ENCODE measurements at regions not wholly inside any gene's neighbourhood (a gene's known extent, or its start where the extent isn't known, plus 50 kb on each side); places are given as distances from the start of the nearest gene placed in this dataset.

DNA sequence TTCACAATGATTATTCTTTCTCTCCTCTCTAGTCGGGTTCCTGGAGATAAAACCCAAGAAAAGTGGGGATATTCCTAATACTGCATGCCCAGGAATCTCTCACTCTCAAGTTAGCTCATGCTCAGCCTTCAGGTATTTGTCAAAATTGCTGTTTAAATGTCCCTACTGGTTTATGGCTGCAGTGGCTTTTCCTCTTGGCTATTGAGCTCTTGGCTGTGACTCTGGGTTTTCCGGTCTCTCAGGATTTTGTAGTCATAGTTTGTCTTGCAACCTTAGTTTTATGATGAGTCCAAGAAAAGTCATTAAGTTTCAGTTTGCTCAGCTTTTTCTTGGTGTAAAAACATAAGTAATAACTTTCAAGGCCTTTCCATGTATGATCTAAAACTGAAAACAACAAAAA lies 820.7 kb upstream of the HS6ST1 start:
- DNase-seq = no peak

DNA sequence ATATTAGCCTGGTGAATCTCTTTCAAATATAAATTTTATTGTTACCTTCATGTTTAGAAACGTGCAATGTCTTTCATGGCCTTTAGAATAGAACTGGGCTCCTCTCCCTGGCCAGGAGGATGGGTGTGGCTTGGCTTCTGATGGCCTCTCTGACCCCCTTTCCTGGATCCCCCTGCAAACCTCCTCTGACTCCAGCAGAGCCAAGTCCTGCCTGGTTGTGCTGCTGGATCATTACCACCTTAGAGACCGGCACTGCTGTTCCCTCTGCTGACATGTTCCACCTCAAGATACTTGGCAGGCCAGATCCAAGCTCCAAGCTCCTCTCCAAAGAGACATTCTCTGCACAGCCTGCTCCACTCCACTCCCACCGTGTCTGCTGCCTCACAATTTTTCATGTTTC lies 823.8 kb upstream of the HS6ST1 start:
- no peak for DNase-seq

DNA sequence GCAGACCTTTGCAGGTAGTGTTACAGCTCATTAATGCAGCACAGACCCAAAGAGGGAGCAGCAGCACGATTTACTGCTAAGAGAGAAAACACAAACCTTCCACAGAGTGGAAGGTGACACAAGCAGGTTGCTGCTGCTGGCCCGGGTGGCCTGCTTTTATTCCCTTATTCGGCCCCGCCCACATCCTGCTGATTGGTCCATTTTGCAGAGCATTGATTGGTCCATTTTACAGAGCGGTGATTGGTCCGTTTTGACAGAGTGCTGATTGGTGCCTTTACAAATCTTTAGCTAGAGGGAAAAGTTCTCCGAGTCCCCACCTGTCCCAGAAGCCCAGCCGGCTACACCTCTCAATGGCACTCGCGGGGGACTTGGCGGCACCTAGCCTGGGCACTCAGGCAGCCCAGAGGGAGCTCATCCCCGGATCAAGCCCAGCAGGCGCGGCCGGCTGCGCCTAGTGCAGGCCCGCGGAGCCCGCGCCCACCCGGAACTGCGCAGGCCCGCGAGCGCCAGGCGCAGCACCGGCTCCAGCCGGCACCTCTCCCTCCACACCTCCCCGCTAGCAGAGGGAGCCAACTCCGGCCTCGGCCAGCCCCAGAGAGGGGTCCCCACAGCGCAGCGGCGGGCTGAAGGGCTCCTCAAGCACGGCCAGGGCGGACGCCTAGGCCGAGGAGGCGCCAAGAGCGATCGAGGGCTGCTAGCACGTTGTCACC lies 825.6 kb upstream of the HS6ST1 start:
- DNase-seq = no peak

DNA sequence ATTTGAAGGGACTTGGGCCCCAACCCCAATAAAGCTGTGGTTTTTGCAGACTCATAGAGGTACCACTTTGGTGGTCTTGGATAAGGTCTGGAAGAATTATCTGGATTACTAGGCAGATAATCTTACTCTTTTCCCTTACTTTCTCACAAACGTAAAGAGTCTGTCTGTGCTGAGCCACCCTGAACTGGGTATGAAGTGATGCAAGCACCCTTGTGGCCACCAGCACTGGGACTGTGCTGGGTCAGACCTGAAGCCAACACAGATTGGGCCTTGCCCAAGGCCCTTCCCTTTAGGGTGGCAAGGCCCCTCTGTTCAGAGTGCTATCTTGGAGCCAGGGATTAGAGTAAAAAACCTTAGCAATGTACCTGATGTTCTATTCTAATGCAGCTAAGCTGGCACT lies 827.0 kb upstream of the RAB6C start:
- DNase-seq = no peak

DNA sequence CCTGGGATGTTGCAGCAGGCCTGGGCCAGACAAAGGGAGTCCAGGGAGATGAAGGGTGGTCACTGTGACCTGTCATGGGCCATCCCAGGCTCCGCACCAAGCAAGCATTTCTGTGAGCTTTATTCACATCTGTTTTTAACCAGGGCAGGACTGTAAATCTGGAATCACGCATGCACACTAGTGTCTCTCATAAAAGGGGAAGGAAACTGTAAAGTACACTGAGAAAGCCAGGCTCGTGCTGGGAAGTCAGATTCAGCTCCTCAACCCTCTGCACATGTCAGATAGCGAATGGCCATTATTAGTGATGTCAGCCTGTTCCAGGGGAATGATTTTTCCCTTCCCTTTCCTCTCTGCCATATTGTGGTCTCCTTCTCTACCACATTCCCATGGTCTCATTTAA lies 818.6 kb upstream of the RAB6C start:
- no peak for DNase-seq

DNA sequence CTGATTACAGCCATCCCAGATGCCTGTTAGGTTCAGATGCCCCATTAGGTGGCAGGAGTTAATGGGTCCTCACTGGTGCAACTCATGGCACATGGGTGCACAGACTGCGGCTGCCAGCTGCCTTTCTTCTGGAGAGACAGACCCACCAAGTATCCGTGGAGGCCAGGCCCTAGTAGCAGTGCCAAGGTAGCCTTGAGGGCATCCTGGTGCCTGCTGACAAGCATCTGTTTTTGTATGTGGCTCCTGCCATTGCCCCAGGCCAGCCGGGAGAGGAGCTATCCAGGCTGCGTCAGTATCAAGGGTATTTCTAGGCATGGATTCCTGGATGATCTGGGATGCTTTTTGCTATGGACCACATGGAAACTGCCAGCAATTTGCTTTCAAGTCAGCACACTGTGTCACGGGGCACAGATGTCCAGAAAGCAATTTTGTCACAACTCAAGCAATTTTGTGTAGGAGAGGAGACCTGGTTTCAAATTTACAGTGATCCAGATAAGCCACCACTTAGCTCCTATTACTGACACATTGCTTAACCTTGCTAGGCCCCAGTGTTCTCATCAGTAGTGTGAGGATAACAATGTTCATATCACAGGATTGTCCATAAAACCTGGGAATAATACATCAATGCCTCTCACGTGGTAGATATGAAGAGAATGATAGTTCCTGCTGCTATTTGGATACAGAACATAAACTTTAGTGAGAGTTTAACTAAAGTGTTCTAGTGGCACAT lies 815.1 kb upstream of the RAB6C start:
- no peak for DNase-seq

DNA sequence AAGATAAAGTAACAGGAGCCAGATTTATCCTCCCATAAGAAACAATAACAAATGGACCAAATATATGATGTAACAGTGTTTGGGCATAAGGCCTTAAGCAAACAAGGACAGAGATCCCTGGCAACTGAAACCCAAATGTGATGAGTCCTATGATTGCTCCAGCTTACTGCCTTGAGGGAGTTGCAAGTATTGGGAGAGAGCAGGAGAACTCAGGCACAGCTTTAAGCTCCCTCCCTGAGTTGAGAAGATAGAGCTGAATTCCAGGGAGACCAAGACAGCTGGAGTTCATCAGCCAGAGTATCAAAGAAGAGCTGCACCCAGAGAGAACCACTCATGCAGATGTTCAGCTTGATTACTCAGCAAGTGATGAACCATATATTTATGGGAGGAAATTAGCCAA lies 814.5 kb upstream of the RAB6C start:
- no peak for DNase-seq

DNA sequence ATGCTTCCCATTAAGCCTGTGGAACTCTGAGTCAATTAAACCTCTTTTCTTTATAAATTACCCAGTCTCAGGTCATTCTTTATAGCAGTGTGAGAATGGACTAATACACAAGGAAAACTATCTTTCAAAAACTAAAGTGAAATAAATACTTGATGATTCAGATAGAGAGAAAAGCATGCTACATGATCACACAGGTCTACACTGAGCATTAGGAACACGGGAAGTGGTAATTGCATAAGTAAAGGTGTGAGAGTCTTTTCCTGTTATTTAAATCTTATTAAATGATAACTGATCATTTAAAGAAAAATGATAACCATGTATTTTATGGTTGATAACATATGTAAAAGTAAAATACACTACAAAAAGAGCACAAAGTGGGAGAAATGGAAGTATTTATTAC lies 812.0 kb upstream of the RAB6C start:
- DNase-seq = no peak

DNA sequence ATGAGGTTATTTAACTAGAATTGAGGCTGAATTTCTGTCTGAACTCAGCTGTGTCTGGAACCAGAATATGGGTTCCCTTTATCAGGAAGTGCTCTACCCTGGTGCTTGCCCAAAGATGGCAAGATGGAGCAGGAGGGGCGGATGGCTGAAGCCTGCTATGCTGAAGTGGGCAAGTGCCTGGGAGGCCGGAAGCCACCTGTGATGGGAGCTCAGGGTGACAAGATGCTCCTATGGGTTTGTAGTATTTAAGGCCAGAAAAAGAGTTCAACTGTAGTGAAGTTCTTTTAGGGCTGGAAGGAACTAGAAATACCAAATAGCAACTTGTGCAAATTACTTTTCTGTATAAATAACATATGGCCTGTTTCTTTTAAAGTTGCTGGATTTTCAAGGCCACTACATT lies 808.9 kb upstream of the RAB6C start:
- no peak for DNase-seq

DNA sequence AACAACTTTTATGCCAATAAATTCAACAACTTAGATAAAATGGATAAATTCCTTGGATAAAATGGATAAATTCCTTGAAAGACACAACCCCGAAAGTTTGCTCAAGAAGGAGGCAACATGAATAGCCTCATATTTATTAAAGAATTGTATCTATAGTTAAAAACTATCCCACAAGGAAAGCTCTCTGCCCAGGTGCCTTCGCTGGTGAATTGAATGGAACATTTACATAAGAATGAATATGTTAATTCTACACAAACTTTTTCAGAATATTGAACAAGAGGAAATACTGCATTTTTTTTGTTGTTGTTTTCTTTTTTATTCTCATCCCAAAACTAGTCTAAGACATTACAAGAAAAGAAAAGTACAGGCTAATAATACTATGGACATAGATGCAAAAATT lies 805.3 kb upstream of the RAB6C start:
- DNase-seq = no peak

DNA sequence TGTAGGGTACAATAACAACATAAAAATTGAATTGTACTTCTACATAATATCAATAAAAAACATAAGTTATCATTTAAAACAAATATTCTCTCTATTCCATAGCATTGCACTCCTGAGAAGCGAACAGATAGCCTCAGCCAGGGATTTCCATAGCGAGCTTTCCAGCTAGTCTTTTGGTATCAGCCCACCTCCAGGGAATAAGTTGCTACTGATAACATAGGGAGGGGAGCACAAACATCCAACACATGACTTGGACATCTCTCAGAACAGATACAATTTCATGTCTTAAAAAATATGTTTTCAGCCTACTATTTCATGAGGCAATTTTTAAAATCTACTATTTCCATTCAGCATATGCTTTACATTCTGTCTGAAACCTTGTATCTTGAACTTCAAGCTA lies 804.4 kb upstream of the RAB6C start:
- no peak for DNase-seq

DNA sequence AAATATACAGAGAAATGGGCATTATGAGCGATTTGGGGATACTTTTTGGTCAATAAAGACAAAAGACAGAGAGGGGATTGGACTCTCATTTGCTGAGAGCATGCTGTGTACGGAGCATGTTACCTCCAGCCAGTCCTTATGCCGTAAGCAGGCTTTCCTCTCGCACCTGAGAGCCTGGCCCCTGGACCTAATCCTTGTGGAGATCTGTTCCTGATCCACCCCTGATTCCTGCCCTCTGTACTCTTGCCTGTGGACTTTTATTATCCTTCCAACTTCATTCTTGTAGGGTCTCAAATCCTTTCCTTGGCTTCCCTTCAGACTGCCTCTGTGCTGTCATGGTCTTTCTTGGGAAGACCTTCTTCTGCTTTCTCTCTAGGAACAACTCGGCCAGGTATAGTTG lies 803.1 kb upstream of the RAB6C start:
- DNase-seq = no peak

DNA sequence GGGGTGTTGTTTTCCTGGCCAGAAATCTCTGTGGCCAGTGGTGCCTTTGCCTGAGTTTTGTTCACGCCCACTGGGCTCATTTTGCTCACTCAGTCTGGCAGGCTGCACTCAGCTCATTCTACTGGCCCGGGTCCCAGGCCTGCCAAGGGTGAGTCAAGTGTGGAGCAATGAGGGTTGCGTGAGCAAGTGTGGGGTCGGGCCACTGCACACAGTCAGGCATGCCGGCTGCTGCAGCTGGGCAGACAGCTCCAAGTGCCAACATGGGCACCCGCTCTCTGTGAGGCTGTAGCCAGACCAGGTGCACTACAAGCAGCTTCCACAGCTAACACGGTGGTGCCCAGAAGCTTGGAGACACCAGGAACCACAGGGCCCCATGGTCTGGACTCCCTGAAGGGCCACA lies 801.1 kb upstream of the RAB6C start:
- DNase-seq = no peak

DNA sequence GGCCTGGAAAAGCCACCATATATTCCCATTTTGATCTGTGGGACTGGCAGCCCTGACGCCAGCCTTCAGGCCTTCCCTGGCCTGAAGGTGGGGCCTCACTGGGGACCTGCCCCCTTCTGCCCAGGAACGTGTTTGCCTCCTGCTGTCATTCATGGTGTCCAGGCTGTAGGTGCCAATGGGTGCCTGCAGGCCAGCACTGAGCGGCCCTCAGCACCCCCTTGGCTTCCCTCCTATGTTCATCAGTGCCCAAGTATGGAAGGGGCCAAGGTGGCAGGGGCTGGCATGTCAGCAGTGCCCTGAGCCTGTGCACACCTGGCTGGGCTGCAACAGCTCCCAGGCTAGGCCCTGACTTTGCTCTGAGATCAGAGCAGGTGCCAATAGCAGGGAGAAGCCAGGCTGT lies 800.3 kb upstream of the RAB6C start:
- no peak for DNase-seq

DNA sequence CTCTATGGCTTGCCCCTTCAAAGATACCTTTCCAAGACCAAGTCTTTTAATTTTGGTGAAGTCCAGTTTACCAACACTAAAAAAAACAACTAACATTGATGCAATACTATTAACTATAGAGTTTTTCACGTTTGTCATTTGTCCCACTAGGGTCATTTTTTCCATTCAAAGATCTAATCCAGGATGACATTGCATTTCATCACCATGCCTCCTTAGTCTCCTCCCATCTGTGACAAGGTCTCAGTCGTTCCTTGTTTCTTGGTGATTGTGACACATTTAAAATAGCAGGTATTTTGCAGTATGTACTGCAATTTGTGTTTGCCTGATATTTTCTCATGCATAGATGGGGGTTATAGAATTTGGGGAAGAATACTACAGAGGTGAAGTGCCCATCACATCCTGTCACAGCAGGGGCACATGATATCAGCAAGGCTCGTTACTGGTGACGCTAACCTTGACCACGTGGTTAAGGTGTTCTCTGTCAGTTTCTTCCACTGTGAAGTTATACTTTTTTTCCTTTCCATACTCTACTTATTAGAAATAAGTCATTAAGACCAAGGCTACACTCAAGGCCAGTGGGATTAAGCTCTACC lies 799.2 kb upstream of the RAB6C start:
- DNase-seq = no peak

DNA sequence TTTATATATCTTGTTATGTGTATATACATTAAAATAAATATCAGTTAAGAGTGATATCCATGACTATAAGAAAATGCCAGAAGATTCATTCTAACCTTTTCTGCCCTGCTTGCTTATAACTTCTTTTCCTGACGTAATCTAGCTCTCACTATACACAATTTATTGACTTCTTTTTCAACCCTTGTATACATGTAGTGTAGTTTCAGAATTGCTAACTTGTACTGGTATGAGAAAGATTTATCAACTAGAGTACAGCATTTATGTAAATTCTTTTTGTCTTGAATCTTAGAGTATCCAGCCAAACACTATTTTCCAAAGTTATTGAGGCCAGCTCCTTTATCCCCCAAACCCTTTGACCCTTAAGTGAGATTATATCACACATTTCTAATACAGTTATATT lies 798.0 kb upstream of the RAB6C start:
- DNase-seq = no peak

DNA sequence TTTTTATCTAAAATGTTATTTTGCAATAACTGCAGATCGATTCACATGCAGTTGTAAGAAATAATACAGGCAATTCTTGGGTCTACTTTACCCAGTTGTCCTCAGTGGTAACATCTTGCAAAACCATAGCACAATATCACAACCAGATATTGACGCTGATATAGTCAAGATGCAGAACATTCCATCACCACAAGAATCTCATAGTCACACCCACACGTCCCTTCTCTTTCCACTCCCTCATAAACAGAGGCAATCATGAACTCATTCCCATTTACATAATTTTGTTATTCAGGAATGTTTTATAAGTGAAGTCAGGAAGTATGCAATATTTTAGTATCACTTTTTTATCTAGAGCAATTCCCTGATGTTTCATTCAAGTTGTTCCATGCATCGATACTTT lies 797.5 kb upstream of the RAB6C start:
- no peak for DNase-seq

DNA sequence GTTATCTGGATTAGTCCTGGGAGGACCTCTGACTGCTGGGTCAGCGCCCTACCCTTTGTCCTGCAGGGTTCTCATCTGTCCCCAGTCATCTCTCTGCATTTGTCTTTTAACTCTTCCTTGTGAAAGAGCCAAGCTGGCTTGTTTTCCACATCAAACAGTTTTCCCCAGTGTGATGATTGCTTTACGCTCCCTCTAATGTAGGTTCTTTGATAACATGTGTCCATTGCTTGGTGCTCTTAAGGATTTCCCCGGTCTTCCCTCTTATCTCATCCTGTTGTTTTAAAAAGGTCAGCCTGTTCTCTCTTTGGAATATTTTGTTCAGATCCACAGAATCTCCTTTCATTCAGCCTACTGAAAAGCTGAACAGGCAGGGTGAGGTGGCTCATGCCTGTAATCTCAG lies 792.1 kb upstream of the RAB6C start:
- DNase-seq = no peak

DNA sequence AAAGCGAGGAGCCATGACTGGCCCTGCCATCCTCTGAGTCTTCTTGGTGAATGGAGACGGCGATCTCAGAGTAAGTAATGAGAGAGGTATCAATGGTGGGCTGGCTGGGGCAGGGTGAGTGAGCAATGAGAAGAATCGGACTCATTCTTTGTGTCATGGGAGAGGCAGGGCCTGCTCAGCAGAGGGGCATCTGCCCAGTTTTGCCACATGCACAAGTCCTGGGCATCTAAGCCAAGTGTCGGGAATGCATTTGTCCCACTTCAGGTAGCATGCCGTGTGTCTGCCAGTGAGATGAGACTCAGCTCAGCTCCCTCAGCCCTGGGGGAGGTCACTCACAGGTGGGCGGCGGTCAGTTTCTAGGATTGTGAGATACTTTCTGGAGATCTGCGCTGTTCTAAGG lies 791.0 kb upstream of the RAB6C start:
- no peak for DNase-seq

DNA sequence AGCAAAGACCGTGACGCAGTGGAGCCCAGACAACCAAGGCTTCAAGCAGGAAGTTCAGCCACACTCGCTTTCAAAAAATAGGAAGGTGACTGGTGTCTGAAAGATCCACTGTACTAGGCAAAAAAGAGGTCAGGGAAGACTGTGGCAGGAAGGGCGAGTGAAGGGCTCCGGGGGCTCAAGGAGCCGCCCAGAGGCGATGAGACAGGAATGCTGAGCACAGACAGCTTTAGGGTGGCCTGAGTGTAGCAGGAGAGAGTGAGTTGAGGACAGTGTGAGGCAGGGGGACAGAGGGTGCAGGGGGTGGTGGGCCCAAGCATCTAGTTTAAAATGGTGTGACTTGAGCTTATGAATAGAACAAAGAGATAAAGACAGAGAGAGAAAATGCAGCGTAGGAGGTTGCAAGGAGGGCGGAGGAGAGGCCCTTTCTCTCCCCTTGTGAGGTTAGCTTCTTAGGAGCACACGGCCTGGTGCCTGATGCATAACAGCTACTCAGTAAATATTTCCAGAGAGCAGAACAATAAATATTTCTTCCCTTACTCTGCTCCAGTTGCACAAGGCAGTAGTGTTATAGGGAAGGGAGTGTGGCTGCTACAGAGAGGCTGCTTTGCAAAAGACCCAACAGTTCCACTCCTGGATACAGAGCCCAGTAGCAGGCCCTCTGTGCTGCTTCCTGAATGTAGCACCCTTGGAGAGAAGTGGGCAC lies 789.7 kb upstream of the RAB6C start:
- no peak for DNase-seq

DNA sequence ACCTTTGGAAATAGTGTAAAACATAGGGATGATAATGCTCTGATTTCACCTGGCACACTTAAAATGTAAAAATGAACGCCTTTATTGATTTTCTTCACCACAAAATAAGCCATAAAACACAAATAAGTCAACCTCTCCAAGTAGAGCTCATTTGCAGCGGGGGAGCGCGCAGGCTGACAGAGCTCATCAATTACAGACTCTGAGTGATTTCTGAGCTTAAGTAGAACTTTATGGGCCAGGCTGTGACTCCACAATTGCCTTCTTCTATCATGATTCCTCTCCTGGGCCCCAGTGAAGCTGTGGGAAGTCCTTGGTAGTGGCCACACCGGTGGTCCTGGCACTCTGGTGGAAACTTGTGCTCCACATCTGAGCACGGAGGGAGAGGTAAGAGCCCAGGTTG lies 789.0 kb upstream of the RAB6C start:
- no peak for DNase-seq

DNA sequence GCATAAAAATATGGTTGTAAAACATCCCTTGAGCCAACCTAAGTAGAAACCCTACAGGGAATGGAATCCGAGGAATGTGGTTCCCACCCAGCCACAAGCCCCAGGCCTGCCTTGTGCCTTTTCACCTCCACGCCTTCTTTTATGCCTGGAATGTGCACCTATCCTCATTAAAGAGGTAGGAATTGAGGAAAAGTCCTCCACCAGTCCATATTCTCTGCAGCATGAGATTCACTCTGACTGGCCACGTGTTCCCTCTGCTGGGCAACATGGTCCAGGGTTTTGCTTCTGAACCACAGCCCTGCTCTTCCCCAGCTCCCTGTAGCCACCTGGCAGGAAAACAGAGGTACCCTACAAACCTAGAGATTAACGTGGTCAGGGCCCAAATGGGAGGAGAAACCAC lies 787.9 kb upstream of the RAB6C start:
- DNase-seq = no peak

DNA sequence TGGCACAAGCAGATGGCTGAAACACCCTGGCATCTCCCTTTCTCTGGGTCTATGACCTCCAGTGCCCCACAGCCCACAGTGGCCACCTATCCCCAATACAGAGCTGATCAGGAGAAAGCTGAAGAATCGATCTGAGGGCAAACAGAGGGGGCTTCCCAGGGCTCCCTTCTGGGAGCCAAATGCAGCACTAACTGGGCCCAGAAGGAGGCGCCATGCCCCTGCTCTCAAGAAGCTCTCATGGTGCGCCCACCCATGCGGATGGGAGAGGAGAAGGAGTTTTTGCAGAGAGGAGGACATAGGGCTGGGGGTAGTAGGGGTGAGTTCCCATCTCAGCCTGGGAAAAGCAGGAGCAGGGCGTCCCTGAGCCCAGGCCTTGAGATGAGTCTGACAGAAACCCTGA lies 787.3 kb upstream of the RAB6C start:
- no peak for DNase-seq

DNA sequence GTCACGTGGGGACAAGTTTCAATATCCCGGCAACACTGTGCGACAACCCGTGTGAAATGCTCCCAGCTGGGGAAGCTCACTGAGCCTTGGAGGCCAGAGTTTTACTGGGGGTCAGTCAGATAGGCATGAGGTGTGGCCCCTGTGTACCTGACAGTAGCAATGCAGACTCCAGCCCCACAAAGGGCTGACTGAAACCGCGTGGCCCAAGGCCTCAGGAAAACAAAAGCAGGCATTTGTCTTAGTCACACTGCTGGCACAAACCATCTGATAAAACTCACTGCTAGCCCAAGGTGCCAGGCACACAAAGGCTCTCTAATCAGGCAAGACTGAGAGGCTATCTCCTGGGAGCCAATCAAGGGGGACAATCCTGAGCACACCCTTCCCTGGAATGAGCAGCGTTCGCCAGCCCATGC lies 786.6 kb upstream of the RAB6C start:
- DNase-seq = no peak
